Activated T-cell treated with anti-CD3 and anti-CD28 coated beads, Interleukin-2, amount 50 U/mL, for 72 hours (primary cell): ENCODE measurements at regions not wholly inside any gene's neighbourhood (a gene's known extent, or its start where the extent isn't known, plus 50 kb on each side); places are given as distances from the start of the nearest gene placed in this dataset.

ENCODE experiments used
- ATAC-seq, 2 donors: fragments of 150-1000 bp; cut with Tn5 transposase; replicated peaks in 1 of 2; 2 replicates each; pipeline ENCODE4 v1.10.0; 2021; ENCODE audit warnings: moderate library complexity in 2 of 2, mild to moderate bottlenecking in 1 of 2
- DNase-seq, 2 donors: peaks; one replicate each; pipeline ENCODE4 v3.0.0; 2021 to 2022; ENCODE audit warnings: mixed read lengths in 1 of 2
- H3K27ac Mint-ChIP-seq: one replicate; pipeline ENCODE4 v1.8.0; 2022; ENCODE audit warnings: mild to moderate bottlenecking, moderate library complexity, mixed read lengths
- H3K27me3 Mint-ChIP-seq: one replicate; pipeline ENCODE4 v1.8.0; 2022; ENCODE audit warnings: low read depth, mixed read lengths
- H3K36me3 Mint-ChIP-seq, 2 donors: one replicate each; pipeline ENCODE4 v1.8.0; 2022; ENCODE audit warnings: mixed read lengths in 2 of 2, mild to moderate bottlenecking in 1 of 2; ENCODE audit not compliant: insufficient read depth in 2 of 2
- H3K4me1 Mint-ChIP-seq: one replicate; pipeline ENCODE4 v1.8.0; 2022; ENCODE audit warnings: low read depth, mixed read lengths
- H3K4me3 Mint-ChIP-seq, 2 donors: one replicate each; pipeline ENCODE4 v1.8.0; 2022; ENCODE audit warnings: mild to moderate bottlenecking in 2 of 2, mixed read lengths in 2 of 2, moderate library complexity in 2 of 2
- H3K9me3 Mint-ChIP-seq, 2 donors: one replicate each; pipeline ENCODE4 v1.8.0; 2022; ENCODE audit warnings: mixed read lengths in 2 of 2

- peaks cover 0 to 3% of the 10 kb centered on the region in 2 donors for H3K36me3 Mint-ChIP-seq
- no peak overlapping the region for H3K27ac Mint-ChIP-seq
- H3K4me3 Mint-ChIP-seq: no peak overlapping the region
- no peak for ATAC-seq
- H3K4me1 Mint-ChIP-seq: no peaks in the 10 kb centered on the region
- DNase-seq: no peak
- H3K27me3 Mint-ChIP-seq: no peaks in the 10 kb centered on the region
- H3K9me3 Mint-ChIP-seq: peaks cover 7 to 10% of the 10 kb centered on the region in 2 donors
These were observed 426.2 kb upstream of the ADAMTS9 start for GRCh38 chr3:65114041-65114440.

- DNase-seq: no peak
- no peaks in the 10 kb centered on the region for H3K4me1 Mint-ChIP-seq
- no peak overlapping the region for H3K27ac Mint-ChIP-seq
- H3K4me3 Mint-ChIP-seq: no peak overlapping the region
- peaks cover 0 to 3% of the 10 kb centered on the region in 2 donors for H3K36me3 Mint-ChIP-seq
- ATAC-seq: no peak
- H3K27me3 Mint-ChIP-seq: no peaks in the 10 kb centered on the region
- H3K9me3 Mint-ChIP-seq: peaks cover 7 to 10% of the 10 kb centered on the region in 2 donors
These were observed 425.0 kb upstream of the ADAMTS9 start for GRCh38 chr3:65112751-65113300.

GRCh38 chr3:65110661-65111060 is 422.9 kb upstream of the ADAMTS9 start:
- Mint-ChIP-seq H3K36me3 (no peaks in the 10 kb centered on the region), H3K9me3 (peaks cover 5 to 6% of the 10 kb centered on the region in 2 donors), H3K4me3 (no peak overlapping the region), H3K4me1 (no peaks in the 10 kb centered on the region), H3K27me3 (no peaks in the 10 kb centered on the region), H3K27ac (no peak overlapping the region)
- ATAC-seq (no peak), DNase-seq (no peak)

GRCh38 chr3:65109966-65110500 is 422.2 kb upstream of the ADAMTS9 start:
- Mint-ChIP-seq H3K36me3 (no peaks in the 10 kb centered on the region), H3K4me1 (no peaks in the 10 kb centered on the region), H3K27me3 (no peaks in the 10 kb centered on the region), H3K9me3 (peaks cover 5 to 6% of the 10 kb centered on the region in 2 donors), H3K27ac (no peak overlapping the region), H3K4me3 (no peak overlapping the region)
- no peak for DNase-seq
- no peak for ATAC-seq

- Mint-ChIP-seq H3K4me1 (no peaks in the 10 kb centered on the region), H3K27me3 (no peaks in the 10 kb centered on the region), H3K9me3 (peaks cover 8% of the 10 kb centered on the region in 2 donors), H3K27ac (no peak overlapping the region), H3K4me3 (no peak overlapping the region), H3K36me3 (no peaks in the 10 kb centered on the region)
- DNase-seq (no peak), ATAC-seq (no peak)
These were observed 419.4 kb upstream of the ADAMTS9 start for GRCh38 chr3:65107174-65107573.

GRCh38 chr3:65101450-65101849 is 413.6 kb upstream of the ADAMTS9 start:
- H3K4me3 Mint-ChIP-seq: no peak overlapping the region
- no peak overlapping the region for H3K27ac Mint-ChIP-seq
- peaks cover 0 to 2% of the 10 kb centered on the region in 2 donors for H3K36me3 Mint-ChIP-seq
- no peaks in the 10 kb centered on the region for H3K27me3 Mint-ChIP-seq
- peaks cover 6 to 11% of the 10 kb centered on the region in 2 donors for H3K9me3 Mint-ChIP-seq
- no peak for ATAC-seq
- DNase-seq: no peak
- H3K4me1 Mint-ChIP-seq: no peaks in the 10 kb centered on the region

GRCh38 chr3:65098400-65098799 is 410.6 kb upstream of the ADAMTS9 start:
- Mint-ChIP-seq H3K36me3 (peaks cover 0 to 2% of the 10 kb centered on the region in 2 donors), H3K9me3 (peaks cover 4 to 11% of the 10 kb centered on the region in 2 donors), H3K27me3 (no peaks in the 10 kb centered on the region), H3K4me1 (no peaks in the 10 kb centered on the region), H3K27ac (no peak overlapping the region), H3K4me3 (no peak overlapping the region)
- no peak for DNase-seq
- no peak for ATAC-seq

- Mint-ChIP-seq H3K9me3 (peaks cover 8 to 9% of the 10 kb centered on the region in 2 donors), H3K27ac (no peak overlapping the region), H3K4me3 (no peak overlapping the region), H3K4me1 (no peaks in the 10 kb centered on the region), H3K27me3 (no peaks in the 10 kb centered on the region), H3K36me3 (peaks cover 0 to 2% of the 10 kb centered on the region in 2 donors)
- DNase-seq (no peak), ATAC-seq (no peak)
These were observed 408.4 kb upstream of the ADAMTS9 start for GRCh38 chr3:65096110-65096745.

- DNase-seq (no peak), ATAC-seq (no peak)
- H3K27me3 Mint-ChIP-seq: no peaks in the 10 kb centered on the region
- peaks cover 6 to 8% of the 10 kb centered on the region in 2 donors for H3K9me3 Mint-ChIP-seq
- H3K27ac Mint-ChIP-seq: no peak overlapping the region
- peaks cover 0 to 2% of the 10 kb centered on the region in 2 donors for H3K36me3 Mint-ChIP-seq
- no peak overlapping the region for H3K4me3 Mint-ChIP-seq
- no peaks in the 10 kb centered on the region for H3K4me1 Mint-ChIP-seq
These were observed 406.9 kb upstream of the ADAMTS9 start for GRCh38 chr3:65094723-65095122.

- H3K4me1 Mint-ChIP-seq: no peaks in the 10 kb centered on the region
- H3K9me3 Mint-ChIP-seq: peaks cover 6 to 8% of the 10 kb centered on the region in 2 donors
These were observed 405.8 kb upstream of the ADAMTS9 start for GRCh38 chr3:65093641-65094040.

GRCh38 chr3:65091565-65091964 is 403.8 kb upstream of the ADAMTS9 start:
- ATAC-seq: no peak
- Mint-ChIP-seq H3K27me3 (no peaks in the 10 kb centered on the region), H3K9me3 (peaks cover 4 to 11% of the 10 kb centered on the region in 2 donors), H3K4me1 (no peaks in the 10 kb centered on the region), H3K36me3 (peaks cover 0 to 2% of the 10 kb centered on the region in 2 donors), H3K4me3 (no peak overlapping the region), H3K27ac (no peak overlapping the region)
- DNase-seq: no peak

More at GRCh38 chr3:65093641-65094040, 405.8 kb upstream of the ADAMTS9 start:
- no peak for DNase-seq
- Mint-ChIP-seq H3K4me3 (no peak overlapping the region), H3K27ac (no peak overlapping the region), H3K27me3 (no peaks in the 10 kb centered on the region), H3K36me3 (peaks cover 0 to 2% of the 10 kb centered on the region in 2 donors)
- no peak for ATAC-seq

- no peaks in the 10 kb centered on the region for H3K36me3 Mint-ChIP-seq
- no peak overlapping the region for H3K4me3 Mint-ChIP-seq
- H3K9me3 Mint-ChIP-seq: peaks cover 7 to 8% of the 10 kb centered on the region in 2 donors
- no peak overlapping the region for H3K27ac Mint-ChIP-seq
- H3K27me3 Mint-ChIP-seq: no peaks in the 10 kb centered on the region
- no peaks in the 10 kb centered on the region for H3K4me1 Mint-ChIP-seq
- DNase-seq (no peak), ATAC-seq (no peak)
These were observed 395.4 kb upstream of the ADAMTS9 start for GRCh38 chr3:65083240-65083639.

- no peak overlapping the region for H3K4me3 Mint-ChIP-seq
- no peak for DNase-seq
- H3K36me3 Mint-ChIP-seq: no peaks in the 10 kb centered on the region
- no peak overlapping the region for H3K27ac Mint-ChIP-seq
- H3K4me1 Mint-ChIP-seq: no peaks in the 10 kb centered on the region
- peaks cover 5 to 7% of the 10 kb centered on the region in 2 donors for H3K9me3 Mint-ChIP-seq
- no peak for ATAC-seq
- no peaks in the 10 kb centered on the region for H3K27me3 Mint-ChIP-seq
These were observed 393.7 kb upstream of the ADAMTS9 start for GRCh38 chr3:65081536-65081935.
